ENCODE measurements at regions not wholly inside any gene's neighbourhood (a gene's known extent, or its start where the extent isn't known, plus 50 kb on each side); places are given as distances from the start of the nearest gene placed in this dataset.

GRCh38 chr3:94179059-94179458 is 116.2 kb downstream of the NSUN3 start:
- ATAC-seq (ENCODE audit: low read depth) (no peak), DNase-seq (ENCODE audit: low spot score in 2 of 2) (no peak)
- peaks cover 2% of the 10 kb centered on the region for H3K4me1 Mint-ChIP-seq
- H3K27me3 Mint-ChIP-seq: peaks cover 3% of the 10 kb centered on the region
- H3K9me3 Mint-ChIP-seq: no peaks in the 10 kb centered on the region
- no peak overlapping the region for H3K27ac Mint-ChIP-seq
- no peaks in the 10 kb centered on the region for H3K36me3 Mint-ChIP-seq
- H3K4me3 Mint-ChIP-seq: no peak overlapping the region

- Mint-ChIP-seq H3K27me3 (peaks cover 2% of the 10 kb centered on the region), H3K9me3 (no peaks in the 10 kb centered on the region), H3K4me3 (no peak overlapping the region), H3K36me3 (no peaks in the 10 kb centered on the region), H3K4me1 (no peaks in the 10 kb centered on the region), H3K27ac (no peak overlapping the region)
- DNase-seq (ENCODE audit: low spot score in 2 of 2) (no peak), ATAC-seq (ENCODE audit: low read depth) (no peak)
These were observed 120.7 kb downstream of the NSUN3 start for GRCh38 chr3:94183551-94183950.

GRCh38 chr3:94184781-94185180 is 121.9 kb downstream of the NSUN3 start:
- DNase-seq (ENCODE audit: low spot score in 2 of 2) (no peak), ATAC-seq (ENCODE audit: low read depth) (no peak)
- H3K27me3 Mint-ChIP-seq: peaks cover 2% of the 10 kb centered on the region
- no peaks in the 10 kb centered on the region for H3K9me3 Mint-ChIP-seq
- H3K27ac Mint-ChIP-seq: no peak overlapping the region
- no peak overlapping the region for H3K4me3 Mint-ChIP-seq
- H3K36me3 Mint-ChIP-seq: no peaks in the 10 kb centered on the region
- H3K4me1 Mint-ChIP-seq: no peaks in the 10 kb centered on the region

- Mint-ChIP-seq H3K36me3 (no peaks in the 10 kb centered on the region), H3K4me3 (no peak overlapping the region), H3K9me3 (no peaks in the 10 kb centered on the region), H3K4me1 (no peaks in the 10 kb centered on the region), H3K27me3 (peaks cover 2% of the 10 kb centered on the region), H3K27ac (no peak overlapping the region)
- ATAC-seq (ENCODE audit: low read depth) (no peak), DNase-seq (ENCODE audit: low spot score in 2 of 2) (no peak)
These were observed 122.9 kb downstream of the NSUN3 start for GRCh38 chr3:94185753-94186152.

- no peaks in the 10 kb centered on the region for H3K36me3 Mint-ChIP-seq
- no peaks in the 10 kb centered on the region for H3K27me3 Mint-ChIP-seq
- no peaks in the 10 kb centered on the region for H3K4me1 Mint-ChIP-seq
- H3K4me3 Mint-ChIP-seq: no peak overlapping the region
- DNase-seq (ENCODE audit: low spot score in 2 of 2) (no peak), ATAC-seq (ENCODE audit: low read depth) (no peak)
- H3K9me3 Mint-ChIP-seq: no peaks in the 10 kb centered on the region
- H3K27ac Mint-ChIP-seq: no peak overlapping the region
These were observed 124.8 kb downstream of the NSUN3 start for GRCh38 chr3:94187697-94188096.

- DNase-seq (ENCODE audit: low spot score in 2 of 2) (no peak), ATAC-seq (ENCODE audit: low read depth) (no peak)
- Mint-ChIP-seq H3K27ac (no peak overlapping the region), H3K36me3 (no peaks in the 10 kb centered on the region), H3K4me3 (no peak overlapping the region), H3K9me3 (peaks cover 10% of the 10 kb centered on the region), H3K4me1 (no peaks in the 10 kb centered on the region), H3K27me3 (peaks cover 2% of the 10 kb centered on the region)
These were observed 132.5 kb downstream of the NSUN3 start for GRCh38 chr3:94195381-94195780.

- Mint-ChIP-seq H3K4me3 (no peak overlapping the region), H3K27me3 (peaks cover 5% of the 10 kb centered on the region), H3K4me1 (no peaks in the 10 kb centered on the region), H3K9me3 (peaks cover 4% of the 10 kb centered on the region), H3K36me3 (no peaks in the 10 kb centered on the region), H3K27ac (no peak overlapping the region)
- DNase-seq (ENCODE audit: low spot score in 2 of 2): no peak
- ATAC-seq (ENCODE audit: low read depth): no peak
These were observed 143.4 kb downstream of the NSUN3 start for GRCh38 chr3:94206291-94206690.

- H3K4me3 Mint-ChIP-seq: no peak overlapping the region
- H3K27ac Mint-ChIP-seq: no peak overlapping the region
- H3K27me3 Mint-ChIP-seq: no peaks in the 10 kb centered on the region
- DNase-seq (ENCODE audit: low spot score in 2 of 2) (no peak), ATAC-seq (ENCODE audit: low read depth) (no peak)
- peaks cover 5% of the 10 kb centered on the region for H3K9me3 Mint-ChIP-seq
- no peaks in the 10 kb centered on the region for H3K36me3 Mint-ChIP-seq
- no peaks in the 10 kb centered on the region for H3K4me1 Mint-ChIP-seq
These were observed 147.4 kb downstream of the NSUN3 start for GRCh38 chr3:94210256-94210655.

GRCh38 chr3:94217406-94217805 is 154.5 kb downstream of the NSUN3 start:
- H3K27ac Mint-ChIP-seq: no peak overlapping the region
- no peaks in the 10 kb centered on the region for H3K4me1 Mint-ChIP-seq
- no peak for ATAC-seq (ENCODE audit: low read depth)
- peaks cover 8% of the 10 kb centered on the region for H3K9me3 Mint-ChIP-seq
- H3K27me3 Mint-ChIP-seq: no peaks in the 10 kb centered on the region
- H3K36me3 Mint-ChIP-seq: no peaks in the 10 kb centered on the region
- no peak overlapping the region for H3K4me3 Mint-ChIP-seq
- DNase-seq (ENCODE audit: low spot score in 2 of 2): no peak

GRCh38 chr3:94220426-94220825 is 157.6 kb downstream of the NSUN3 start:
- no peak for DNase-seq (ENCODE audit: low spot score in 2 of 2)
- Mint-ChIP-seq H3K36me3 (no peaks in the 10 kb centered on the region), H3K4me3 (no peak overlapping the region), H3K4me1 (no peaks in the 10 kb centered on the region), H3K27ac (no peak overlapping the region), H3K27me3 (no peaks in the 10 kb centered on the region), H3K9me3 (peaks cover 13% of the 10 kb centered on the region)
- ATAC-seq (ENCODE audit: low read depth): no peak

GRCh38 chr3:94221829-94222228 is 159.0 kb downstream of the NSUN3 start:
- H3K27ac Mint-ChIP-seq: no peak overlapping the region
- no peaks in the 10 kb centered on the region for H3K36me3 Mint-ChIP-seq
- no peak overlapping the region for H3K4me3 Mint-ChIP-seq
- peaks cover 13% of the 10 kb centered on the region for H3K9me3 Mint-ChIP-seq
- no peak for DNase-seq (ENCODE audit: low spot score in 2 of 2)
- no peaks in the 10 kb centered on the region for H3K27me3 Mint-ChIP-seq
- ATAC-seq (ENCODE audit: low read depth): no peak
- H3K4me1 Mint-ChIP-seq: no peaks in the 10 kb centered on the region

GRCh38 chr3:94225148-94225865 is 162.4 kb downstream of the NSUN3 start:
- no peak overlapping the region for H3K4me3 Mint-ChIP-seq
- no peaks in the 10 kb centered on the region for H3K4me1 Mint-ChIP-seq
- DNase-seq (ENCODE audit: low spot score in 2 of 2) (no peak), ATAC-seq (ENCODE audit: low read depth) (no peak)
- peaks cover 13% of the 10 kb centered on the region for H3K9me3 Mint-ChIP-seq
- no peak overlapping the region for H3K27ac Mint-ChIP-seq
- H3K36me3 Mint-ChIP-seq: no peaks in the 10 kb centered on the region
- H3K27me3 Mint-ChIP-seq: no peaks in the 10 kb centered on the region

GRCh38 chr3:94226078-94226477 is 163.2 kb downstream of the NSUN3 start:
- ATAC-seq (ENCODE audit: low read depth) (no peak), DNase-seq (ENCODE audit: low spot score in 2 of 2) (no peak)
- Mint-ChIP-seq H3K4me3 (no peak overlapping the region), H3K36me3 (no peaks in the 10 kb centered on the region), H3K9me3 (peaks cover 13% of the 10 kb centered on the region), H3K4me1 (no peaks in the 10 kb centered on the region), H3K27me3 (no peaks in the 10 kb centered on the region), H3K27ac (no peak overlapping the region)

- no peak overlapping the region for H3K27ac Mint-ChIP-seq
These were observed 170.1 kb downstream of the NSUN3 start for GRCh38 chr3:94232921-94233320.

GRCh38 chr3:94234177-94234788 is 171.4 kb downstream of the NSUN3 start:
- Mint-ChIP-seq H3K27me3 (peaks cover 1% of the 10 kb centered on the region), H3K4me1 (no peaks in the 10 kb centered on the region), H3K27ac (no peak overlapping the region), H3K36me3 (no peaks in the 10 kb centered on the region), H3K4me3 (no peak overlapping the region), H3K9me3 (peaks cover 4% of the 10 kb centered on the region)
- no peak for ATAC-seq (ENCODE audit: low read depth)
- no peak for DNase-seq (ENCODE audit: low spot score in 2 of 2)

More at GRCh38 chr3:94232921-94233320, 170.1 kb downstream of the NSUN3 start:
- DNase-seq (ENCODE audit: low spot score in 2 of 2) (no peak), ATAC-seq (ENCODE audit: low read depth) (no peak)
- Mint-ChIP-seq H3K9me3 (no peaks in the 10 kb centered on the region), H3K4me1 (no peaks in the 10 kb centered on the region), H3K36me3 (no peaks in the 10 kb centered on the region), H3K4me3 (no peak overlapping the region), H3K27me3 (peaks cover 1% of the 10 kb centered on the region)
